OCI-LY7 (cell line): ENCODE measurements at regions not wholly inside any gene's neighbourhood (a gene's known extent, or its start where the extent isn't known, plus 50 kb on each side); places are given as distances from the start of the nearest gene placed in this dataset.

Experiments
- EZH2phosphoT487 ChIP-seq: fragments of 200-600 bp; sonication (generic); IDR thresholded peaks from 2 replicates; pipeline ENCODE4 v1.6.1; 2018; ENCODE audit warnings: low read depth, borderline replicate concordance, mild to moderate bottlenecking, mixed run types, antibody characterized with exemption, low read length, moderate library complexity, mixed read lengths
- TF ChIP-seq, protein P1 (sequence below): fragments of 200-600 bp; sonication (generic); conservative IDR thresholded peaks from 2 replicates; pipeline ENCODE4 v1.5.1; 2014; ENCODE audit warnings: mild to moderate bottlenecking, antibody characterized with exemption, low read length, moderate library complexity, mixed read lengths

DNA sequence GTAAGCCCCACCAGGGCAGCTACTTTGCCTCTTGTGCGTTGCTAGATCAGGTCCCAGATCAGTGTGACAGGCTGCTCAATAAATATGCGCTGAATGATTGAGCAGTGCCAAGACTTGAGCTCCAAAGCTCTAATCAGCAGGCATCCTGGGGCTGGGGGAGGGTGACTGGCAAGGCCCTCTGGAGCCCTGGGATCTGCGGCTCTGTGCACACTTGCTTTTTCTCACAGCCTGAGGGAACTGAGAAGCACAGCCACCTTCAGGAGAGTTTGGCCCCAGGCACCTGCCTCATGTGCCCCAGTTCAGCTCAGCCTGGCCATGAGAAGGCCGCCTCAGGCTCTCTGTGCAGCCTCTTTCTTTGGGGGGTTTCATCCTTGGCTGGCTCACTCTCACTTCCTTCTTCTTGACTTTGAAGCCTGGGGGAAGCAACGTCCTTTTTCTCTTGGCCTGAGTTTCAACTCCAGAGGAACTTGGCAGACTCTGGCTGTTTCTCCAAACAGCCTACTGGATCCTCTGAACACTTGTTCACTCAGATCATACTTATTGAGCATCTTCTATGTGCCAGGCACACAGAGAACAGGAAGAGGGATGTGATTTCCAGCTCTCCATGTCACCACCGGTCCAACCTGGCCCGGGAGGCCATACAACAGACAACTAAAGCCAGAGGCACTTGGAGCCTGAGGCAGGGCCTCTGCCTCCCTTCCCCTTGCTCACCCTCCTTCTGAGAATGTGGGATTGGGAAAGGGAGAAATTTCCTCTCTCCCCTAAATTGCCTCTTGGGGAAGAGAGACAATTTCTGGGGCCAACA lies 114.0 kb downstream of the VEGFA start:
- TF ChIP-seq, protein P1, sequence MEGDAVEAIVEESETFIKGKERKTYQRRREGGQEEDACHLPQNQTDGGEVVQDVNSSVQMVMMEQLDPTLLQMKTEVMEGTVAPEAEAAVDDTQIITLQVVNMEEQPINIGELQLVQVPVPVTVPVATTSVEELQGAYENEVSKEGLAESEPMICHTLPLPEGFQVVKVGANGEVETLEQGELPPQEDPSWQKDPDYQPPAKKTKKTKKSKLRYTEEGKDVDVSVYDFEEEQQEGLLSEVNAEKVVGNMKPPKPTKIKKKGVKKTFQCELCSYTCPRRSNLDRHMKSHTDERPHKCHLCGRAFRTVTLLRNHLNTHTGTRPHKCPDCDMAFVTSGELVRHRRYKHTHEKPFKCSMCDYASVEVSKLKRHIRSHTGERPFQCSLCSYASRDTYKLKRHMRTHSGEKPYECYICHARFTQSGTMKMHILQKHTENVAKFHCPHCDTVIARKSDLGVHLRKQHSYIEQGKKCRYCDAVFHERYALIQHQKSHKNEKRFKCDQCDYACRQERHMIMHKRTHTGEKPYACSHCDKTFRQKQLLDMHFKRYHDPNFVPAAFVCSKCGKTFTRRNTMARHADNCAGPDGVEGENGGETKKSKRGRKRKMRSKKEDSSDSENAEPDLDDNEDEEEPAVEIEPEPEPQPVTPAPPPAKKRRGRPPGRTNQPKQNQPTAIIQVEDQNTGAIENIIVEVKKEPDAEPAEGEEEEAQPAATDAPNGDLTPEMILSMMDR = no peak
- TF ChIP-seq EZH2phosphoT487 = no peak
